GM23338 (cell line): ENCODE measurements at regions not wholly inside any gene's neighbourhood (a gene's known extent, or its start where the extent isn't known, plus 50 kb on each side); places are given as distances from the start of the nearest gene placed in this dataset.

Experiments
- ATAC-seq: fragments of 200-7000 bp; cut with Tn5 transposase; 3 replicates; pipeline ENCODE4 v1.9.1; 2020
- DNase-seq: peaks from one replicate; pipeline ENCODE4 v3.0.0-alpha.2; 2015; ENCODE audit warnings: low spot score
- H2AFZ ChIP-seq: fragments of 200-600 bp; sonication (generic); 2 replicates; pipeline ENCODE4 v1.8.0; 2016; ENCODE audit warnings: antibody characterized with exemption, mild to moderate bottlenecking, moderate library complexity
- H3F3A ChIP-seq: fragments of 200-600 bp; sonication (generic); replicated peaks from 2 replicates; pipeline ENCODE4 v1.8.0; 2017; ENCODE audit warnings: antibody characterized with exemption, mixed run types, low read depth
- H3K27ac ChIP-seq: fragments of 200-600 bp; sonication (generic); 2 replicates; pipeline ENCODE4 v1.6.1; 2016; ENCODE audit warnings: low read depth
- H3K27me3 ChIP-seq: fragments of 200-600 bp; sonication (generic); 2 replicates; pipeline ENCODE4 v1.8.0; 2016; ENCODE audit warnings: mild to moderate bottlenecking, mixed run types, moderate library complexity; ENCODE audit not compliant: insufficient read depth
- H3K36me3 ChIP-seq: fragments of 200-600 bp; sonication (generic); 2 replicates; pipeline ENCODE4 v1.8.0; 2016; ENCODE audit warnings: mild to moderate bottlenecking; ENCODE audit not compliant: insufficient read depth
- H3K4me1 ChIP-seq: fragments of 200-600 bp; sonication (generic); 2 replicates; pipeline ENCODE4 v1.8.0; 2016; ENCODE audit warnings: mild to moderate bottlenecking, moderate library complexity; ENCODE audit not compliant: insufficient read depth
- H3K4me2 ChIP-seq: fragments of 200-600 bp; sonication (generic); 2 replicates; pipeline ENCODE4 v1.7.1; 2017; ENCODE audit warnings: mixed run types
- H3K4me3 ChIP-seq: fragments of 200-600 bp; sonication (generic); 2 replicates; pipeline ENCODE4 v1.6.1; 2016; ENCODE audit warnings: mixed run types
- H3K79me2 ChIP-seq: fragments of 200-600 bp; sonication (generic); replicated peaks from 2 replicates; pipeline ENCODE4 v1.8.0; 2017; ENCODE audit warnings: mild to moderate bottlenecking; ENCODE audit not compliant: insufficient read depth
- H3K9me2 ChIP-seq: fragments of 200-600 bp; sonication (generic); 2 replicates; pipeline ENCODE4 v1.8.0; 2017; ENCODE audit not compliant: insufficient read depth
- H4K20me1 ChIP-seq: fragments of 200-600 bp; sonication (generic); replicated peaks from 2 replicates; pipeline ENCODE4 v1.8.0; 2017; ENCODE audit warnings: mild to moderate bottlenecking; ENCODE audit not compliant: insufficient read depth
- H3K27ac Mint-ChIP-seq: 2 replicates; pipeline ENCODE4 v1.8.0; 2020; ENCODE audit warnings: inconsistent platforms, mild to moderate bottlenecking, moderate library complexity, mixed read lengths
- H3K27me3 Mint-ChIP-seq: 3 replicates; pipeline ENCODE4 v1.8.0; 2022; ENCODE audit warnings: low read depth, mild to moderate bottlenecking, moderate library complexity, mixed read lengths, inconsistent platforms; ENCODE audit not compliant: insufficient read depth, poor library complexity
- H3K36me3 Mint-ChIP-seq: 3 replicates; pipeline ENCODE4 v1.8.0; 2021; ENCODE audit warnings: low read depth, mild to moderate bottlenecking, inconsistent platforms, moderate library complexity, mixed read lengths
- H3K4me1 Mint-ChIP-seq: 3 replicates; pipeline ENCODE4 v1.8.0; 2020; ENCODE audit warnings: mild to moderate bottlenecking, inconsistent platforms, mixed read lengths
- H3K4me3 Mint-ChIP-seq: 3 replicates; pipeline ENCODE4 v1.8.0; 2021; ENCODE audit warnings: moderate library complexity, mild to moderate bottlenecking, inconsistent platforms, mixed read lengths
- H3K9me3 Mint-ChIP-seq: 3 replicates; pipeline ENCODE4 v1.8.0; 2020; ENCODE audit warnings: moderate library complexity, mild to moderate bottlenecking, inconsistent platforms, mixed read lengths
- CREB1 ChIP-seq: fragments of 250-450 bp; sonication (Bioruptor Pico); IDR thresholded peaks from 2 replicates; pipeline ENCODE4 v1.5.0; 2020; ENCODE audit warnings: low read depth, mild to moderate bottlenecking, moderate library complexity
- EZH2 ChIP-seq: fragments of 200-600 bp; sonication (generic); IDR thresholded peaks from one replicate; pipeline ENCODE4 v1.8.0; 2017; ENCODE audit warnings: antibody characterized with exemption, mild to moderate bottlenecking, low read depth; ENCODE audit not compliant: unreplicated experiment
- EZH2phosphoT487 ChIP-seq: fragments of 200-600 bp; sonication (generic); IDR thresholded peaks from one replicate; pipeline ENCODE4 v1.8.1; 2018; ENCODE audit warnings: antibody characterized with exemption; ENCODE audit not compliant: unreplicated experiment
- JUNB ChIP-seq: IDR thresholded peaks from one replicate; pipeline ENCODE4 v1.6.1; 2016; ENCODE audit warnings: antibody characterized with exemption; ENCODE audit not compliant: unreplicated experiment
- NANOG ChIP-seq: IDR thresholded peaks from 2 replicates; pipeline ENCODE4 v1.6.1; 2016; ENCODE audit warnings: antibody characterized with exemption, borderline replicate concordance
- POLR2AphosphoS5 ChIP-seq: IDR thresholded peaks from 2 replicates; pipeline ENCODE4 v1.6.1; 2016; ENCODE audit warnings: antibody characterized with exemption, low read depth
- STAT1 ChIP-seq: IDR thresholded peaks from one replicate; pipeline ENCODE4 v1.6.1; 2016; ENCODE audit warnings: antibody characterized with exemption; ENCODE audit not compliant: unreplicated experiment
- ZNF114 ChIP-seq: fragments of 250-450 bp; sonication (Bioruptor Pico); IDR thresholded peaks from 2 replicates; pipeline ENCODE4 v1.5.0; 2020; ENCODE audit warnings: mild to moderate bottlenecking, moderate library complexity
- ZNF331 ChIP-seq: fragments of 250-450 bp; sonication (Bioruptor Pico); IDR thresholded peaks from 2 replicates; pipeline ENCODE4 v1.5.0; 2020; ENCODE audit warnings: low read depth, mild to moderate bottlenecking, moderate library complexity
- TF ChIP-seq, protein P1 (sequence below): fragments of 250-450 bp; sonication (Bioruptor Pico); IDR thresholded peaks from 2 replicates; pipeline ENCODE4 v1.5.0; 2020; ENCODE audit warnings: mild to moderate bottlenecking, moderate library complexity
- TF ChIP-seq, protein P2 (sequence below), 2 experiments: fragments of 200-600 bp in 1 of 2; sonication (generic) in 1 of 2; conservative IDR thresholded peaks; 2 replicates each; pipeline versions ENCODE4 v1.5.1 to v1.6.1; 2016 to 2017; ENCODE audit warnings: antibody characterized with exemption in 2 of 2, low read depth in 2 of 2, mild to moderate bottlenecking in 2 of 2, moderate library complexity in 1 of 2
- TF ChIP-seq, protein P3 (sequence below): IDR thresholded peaks from 2 replicates; pipeline ENCODE4 v1.6.1; 2016; ENCODE audit warnings: antibody characterized with exemption
- TF ChIP-seq, protein P4 (sequence below): IDR thresholded peaks from one replicate; pipeline ENCODE4 v1.6.1; 2018; ENCODE audit warnings: antibody characterized with exemption; ENCODE audit not compliant: unreplicated experiment

DNA sequence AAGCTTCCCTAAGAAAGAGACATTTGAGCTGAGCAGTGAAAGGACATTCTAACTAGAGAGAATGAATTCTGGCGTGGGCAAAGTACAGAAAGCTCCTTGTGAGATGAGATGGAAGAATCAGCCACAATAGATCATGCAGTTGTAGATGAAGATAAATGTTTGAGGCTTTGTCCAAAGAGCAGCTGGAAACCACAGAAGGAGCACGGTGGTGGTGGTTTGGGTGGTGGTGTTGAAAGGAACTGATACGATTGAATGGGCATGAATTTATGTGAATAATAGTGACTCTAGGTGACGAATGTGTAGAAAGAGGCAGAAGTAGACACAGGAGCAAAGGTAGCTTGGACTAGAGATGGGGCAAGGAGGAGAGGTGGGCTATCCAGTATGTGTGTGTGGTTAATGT, 260.5 kb upstream of the TMTC1 start:
- Histone ChIP-seq H4K20me1 (no peaks in the 10 kb centered on the region), H3K9me2 (0 out of 2 replicates have a peak, but pooled peaks cover 7% of the 10 kb centered on the region), H2AFZ (no peak overlapping the region), H3K4me3 (no peak overlapping the region), H3K4me1 (peaks cover 14% of the 10 kb centered on the region), H3F3A (no peaks in the 10 kb centered on the region), H3K36me3 (no peaks in the 10 kb centered on the region), H3K27ac (no peak overlapping the region), H3K79me2 (no peaks in the 10 kb centered on the region), H3K27me3 (no peaks in the 10 kb centered on the region), H3K4me2 (no peak overlapping the region)
- no peak for DNase-seq
- no peak for TF ChIP-seq ZNF114 (CRISPR knock-in tag)
- TF ChIP-seq NANOG = no peak
- TF ChIP-seq POLR2AphosphoS5 = no peak
- TF ChIP-seq EZH2phosphoT487 = no peak
- TF ChIP-seq, protein P1, sequence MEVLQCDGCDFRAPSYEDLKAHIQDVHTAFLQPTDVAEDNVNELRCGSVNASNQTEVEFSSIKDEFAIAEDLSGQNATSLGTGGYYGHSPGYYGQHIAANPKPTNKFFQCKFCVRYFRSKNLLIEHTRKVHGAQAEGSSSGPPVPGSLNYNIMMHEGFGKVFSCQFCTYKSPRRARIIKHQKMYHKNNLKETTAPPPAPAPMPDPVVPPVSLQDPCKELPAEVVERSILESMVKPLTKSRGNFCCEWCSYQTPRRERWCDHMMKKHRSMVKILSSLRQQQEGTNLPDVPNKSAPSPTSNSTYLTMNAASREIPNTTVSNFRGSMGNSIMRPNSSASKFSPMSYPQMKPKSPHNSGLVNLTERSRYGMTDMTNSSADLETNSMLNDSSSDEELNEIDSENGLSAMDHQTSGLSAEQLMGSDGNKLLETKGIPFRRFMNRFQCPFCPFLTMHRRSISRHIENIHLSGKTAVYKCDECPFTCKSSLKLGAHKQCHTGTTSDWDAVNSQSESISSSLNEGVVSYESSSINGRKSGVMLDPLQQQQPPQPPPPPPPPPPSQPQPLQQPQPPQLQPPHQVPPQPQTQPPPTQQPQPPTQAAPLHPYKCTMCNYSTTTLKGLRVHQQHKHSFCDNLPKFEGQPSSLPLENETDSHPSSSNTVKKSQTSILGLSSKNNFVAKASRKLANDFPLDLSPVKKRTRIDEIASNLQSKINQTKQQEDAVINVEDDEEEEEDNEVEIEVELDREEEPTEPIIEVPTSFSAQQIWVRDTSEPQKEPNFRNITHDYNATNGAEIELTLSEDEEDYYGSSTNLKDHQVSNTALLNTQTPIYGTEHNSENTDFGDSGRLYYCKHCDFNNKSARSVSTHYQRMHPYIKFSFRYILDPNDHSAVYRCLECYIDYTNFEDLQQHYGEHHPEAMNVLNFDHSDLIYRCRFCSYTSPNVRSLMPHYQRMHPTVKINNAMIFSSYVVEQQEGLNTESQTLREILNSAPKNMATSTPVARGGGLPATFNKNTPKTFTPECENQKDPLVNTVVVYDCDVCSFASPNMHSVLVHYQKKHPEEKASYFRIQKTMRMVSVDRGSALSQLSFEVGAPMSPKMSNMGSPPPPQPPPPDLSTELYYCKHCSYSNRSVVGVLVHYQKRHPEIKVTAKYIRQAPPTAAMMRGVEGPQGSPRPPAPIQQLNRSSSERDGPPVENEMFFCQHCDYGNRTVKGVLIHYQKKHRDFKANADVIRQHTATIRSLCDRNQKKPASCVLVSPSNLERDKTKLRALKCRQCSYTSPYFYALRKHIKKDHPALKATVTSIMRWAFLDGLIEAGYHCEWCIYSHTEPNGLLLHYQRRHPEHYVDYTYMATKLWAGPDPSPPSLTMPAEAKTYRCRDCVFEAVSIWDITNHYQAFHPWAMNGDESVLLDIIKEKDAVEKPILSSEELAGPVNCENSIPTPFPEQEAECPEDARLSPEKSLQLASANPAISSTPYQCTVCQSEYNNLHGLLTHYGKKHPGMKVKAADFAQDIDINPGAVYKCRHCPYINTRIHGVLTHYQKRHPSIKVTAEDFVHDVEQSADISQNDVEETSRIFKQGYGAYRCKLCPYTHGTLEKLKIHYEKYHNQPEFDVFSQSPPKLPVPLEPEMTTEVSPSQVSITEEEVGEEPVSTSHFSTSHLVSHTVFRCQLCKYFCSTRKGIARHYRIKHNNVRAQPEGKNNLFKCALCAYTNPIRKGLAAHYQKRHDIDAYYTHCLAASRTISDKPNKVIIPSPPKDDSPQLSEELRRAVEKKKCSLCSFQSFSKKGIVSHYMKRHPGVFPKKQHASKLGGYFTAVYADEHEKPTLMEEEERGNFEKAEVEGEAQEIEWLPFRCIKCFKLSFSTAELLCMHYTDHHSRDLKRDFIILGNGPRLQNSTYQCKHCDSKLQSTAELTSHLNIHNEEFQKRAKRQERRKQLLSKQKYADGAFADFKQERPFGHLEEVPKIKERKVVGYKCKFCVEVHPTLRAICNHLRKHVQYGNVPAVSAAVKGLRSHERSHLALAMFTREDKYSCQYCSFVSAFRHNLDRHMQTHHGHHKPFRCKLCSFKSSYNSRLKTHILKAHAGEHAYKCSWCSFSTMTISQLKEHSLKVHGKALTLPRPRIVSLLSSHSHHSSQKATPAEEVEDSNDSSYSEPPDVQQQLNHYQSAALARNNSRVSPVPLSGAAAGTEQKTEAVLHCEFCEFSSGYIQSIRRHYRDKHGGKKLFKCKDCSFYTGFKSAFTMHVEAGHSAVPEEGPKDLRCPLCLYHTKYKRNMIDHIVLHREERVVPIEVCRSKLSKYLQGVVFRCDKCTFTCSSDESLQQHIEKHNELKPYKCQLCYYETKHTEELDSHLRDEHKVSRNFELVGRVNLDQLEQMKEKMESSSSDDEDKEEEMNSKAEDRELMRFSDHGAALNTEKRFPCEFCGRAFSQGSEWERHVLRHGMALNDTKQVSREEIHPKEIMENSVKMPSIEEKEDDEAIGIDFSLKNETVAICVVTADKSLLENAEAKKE (CRISPR knock-in tag) = no peak
- TF ChIP-seq EZH2 = no peak
- TF ChIP-seq, protein P2, sequence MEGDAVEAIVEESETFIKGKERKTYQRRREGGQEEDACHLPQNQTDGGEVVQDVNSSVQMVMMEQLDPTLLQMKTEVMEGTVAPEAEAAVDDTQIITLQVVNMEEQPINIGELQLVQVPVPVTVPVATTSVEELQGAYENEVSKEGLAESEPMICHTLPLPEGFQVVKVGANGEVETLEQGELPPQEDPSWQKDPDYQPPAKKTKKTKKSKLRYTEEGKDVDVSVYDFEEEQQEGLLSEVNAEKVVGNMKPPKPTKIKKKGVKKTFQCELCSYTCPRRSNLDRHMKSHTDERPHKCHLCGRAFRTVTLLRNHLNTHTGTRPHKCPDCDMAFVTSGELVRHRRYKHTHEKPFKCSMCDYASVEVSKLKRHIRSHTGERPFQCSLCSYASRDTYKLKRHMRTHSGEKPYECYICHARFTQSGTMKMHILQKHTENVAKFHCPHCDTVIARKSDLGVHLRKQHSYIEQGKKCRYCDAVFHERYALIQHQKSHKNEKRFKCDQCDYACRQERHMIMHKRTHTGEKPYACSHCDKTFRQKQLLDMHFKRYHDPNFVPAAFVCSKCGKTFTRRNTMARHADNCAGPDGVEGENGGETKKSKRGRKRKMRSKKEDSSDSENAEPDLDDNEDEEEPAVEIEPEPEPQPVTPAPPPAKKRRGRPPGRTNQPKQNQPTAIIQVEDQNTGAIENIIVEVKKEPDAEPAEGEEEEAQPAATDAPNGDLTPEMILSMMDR (conservative IDR thresholded peaks at IDR 0.05; ENCODE audit: low read depth in 2 of 2) = no peak
- no peak for TF ChIP-seq STAT1
- TF ChIP-seq ZNF331 (CRISPR knock-in tag) = no peak
- TF ChIP-seq, protein P3, sequence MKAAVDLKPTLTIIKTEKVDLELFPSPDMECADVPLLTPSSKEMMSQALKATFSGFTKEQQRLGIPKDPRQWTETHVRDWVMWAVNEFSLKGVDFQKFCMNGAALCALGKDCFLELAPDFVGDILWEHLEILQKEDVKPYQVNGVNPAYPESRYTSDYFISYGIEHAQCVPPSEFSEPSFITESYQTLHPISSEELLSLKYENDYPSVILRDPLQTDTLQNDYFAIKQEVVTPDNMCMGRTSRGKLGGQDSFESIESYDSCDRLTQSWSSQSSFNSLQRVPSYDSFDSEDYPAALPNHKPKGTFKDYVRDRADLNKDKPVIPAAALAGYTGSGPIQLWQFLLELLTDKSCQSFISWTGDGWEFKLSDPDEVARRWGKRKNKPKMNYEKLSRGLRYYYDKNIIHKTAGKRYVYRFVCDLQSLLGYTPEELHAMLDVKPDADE = no peak
- TF ChIP-seq JUNB = no peak
- TF ChIP-seq CREB1 = no peak
- TF ChIP-seq, protein P4, sequence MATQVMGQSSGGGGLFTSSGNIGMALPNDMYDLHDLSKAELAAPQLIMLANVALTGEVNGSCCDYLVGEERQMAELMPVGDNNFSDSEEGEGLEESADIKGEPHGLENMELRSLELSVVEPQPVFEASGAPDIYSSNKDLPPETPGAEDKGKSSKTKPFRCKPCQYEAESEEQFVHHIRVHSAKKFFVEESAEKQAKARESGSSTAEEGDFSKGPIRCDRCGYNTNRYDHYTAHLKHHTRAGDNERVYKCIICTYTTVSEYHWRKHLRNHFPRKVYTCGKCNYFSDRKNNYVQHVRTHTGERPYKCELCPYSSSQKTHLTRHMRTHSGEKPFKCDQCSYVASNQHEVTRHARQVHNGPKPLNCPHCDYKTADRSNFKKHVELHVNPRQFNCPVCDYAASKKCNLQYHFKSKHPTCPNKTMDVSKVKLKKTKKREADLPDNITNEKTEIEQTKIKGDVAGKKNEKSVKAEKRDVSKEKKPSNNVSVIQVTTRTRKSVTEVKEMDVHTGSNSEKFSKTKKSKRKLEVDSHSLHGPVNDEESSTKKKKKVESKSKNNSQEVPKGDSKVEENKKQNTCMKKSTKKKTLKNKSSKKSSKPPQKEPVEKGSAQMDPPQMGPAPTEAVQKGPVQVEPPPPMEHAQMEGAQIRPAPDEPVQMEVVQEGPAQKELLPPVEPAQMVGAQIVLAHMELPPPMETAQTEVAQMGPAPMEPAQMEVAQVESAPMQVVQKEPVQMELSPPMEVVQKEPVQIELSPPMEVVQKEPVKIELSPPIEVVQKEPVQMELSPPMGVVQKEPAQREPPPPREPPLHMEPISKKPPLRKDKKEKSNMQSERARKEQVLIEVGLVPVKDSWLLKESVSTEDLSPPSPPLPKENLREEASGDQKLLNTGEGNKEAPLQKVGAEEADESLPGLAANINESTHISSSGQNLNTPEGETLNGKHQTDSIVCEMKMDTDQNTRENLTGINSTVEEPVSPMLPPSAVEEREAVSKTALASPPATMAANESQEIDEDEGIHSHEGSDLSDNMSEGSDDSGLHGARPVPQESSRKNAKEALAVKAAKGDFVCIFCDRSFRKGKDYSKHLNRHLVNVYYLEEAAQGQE = no peak
- H3K9me3 Mint-ChIP-seq = no peaks in the 10 kb centered on the region
- H3K4me1 Mint-ChIP-seq = peaks cover 28% of the 10 kb centered on the region
- no peak for ATAC-seq
- H3K4me3 Mint-ChIP-seq = no peak overlapping the region
- H3K27ac Mint-ChIP-seq = no peak overlapping the region
- no peaks in the 10 kb centered on the region; the same call in 2 of the 3 replicates for H3K36me3 Mint-ChIP-seq
- H3K27me3 Mint-ChIP-seq = peaks cover 4% of the 10 kb centered on the region
